ENCODE measurements at regions not wholly inside any gene's neighbourhood (a gene's known extent, or its start where the extent isn't known, plus 50 kb on each side); places are given as distances from the start of the nearest gene placed in this dataset.

GRCh38 chr6:118761645-118762044 lies 110.3 kb upstream of the CEP85L start:
- DNase-seq: no peak

- no peak for DNase-seq
These were observed 107.6 kb upstream of the CEP85L start for GRCh38 chr6:118758946-118759345.

DNA sequence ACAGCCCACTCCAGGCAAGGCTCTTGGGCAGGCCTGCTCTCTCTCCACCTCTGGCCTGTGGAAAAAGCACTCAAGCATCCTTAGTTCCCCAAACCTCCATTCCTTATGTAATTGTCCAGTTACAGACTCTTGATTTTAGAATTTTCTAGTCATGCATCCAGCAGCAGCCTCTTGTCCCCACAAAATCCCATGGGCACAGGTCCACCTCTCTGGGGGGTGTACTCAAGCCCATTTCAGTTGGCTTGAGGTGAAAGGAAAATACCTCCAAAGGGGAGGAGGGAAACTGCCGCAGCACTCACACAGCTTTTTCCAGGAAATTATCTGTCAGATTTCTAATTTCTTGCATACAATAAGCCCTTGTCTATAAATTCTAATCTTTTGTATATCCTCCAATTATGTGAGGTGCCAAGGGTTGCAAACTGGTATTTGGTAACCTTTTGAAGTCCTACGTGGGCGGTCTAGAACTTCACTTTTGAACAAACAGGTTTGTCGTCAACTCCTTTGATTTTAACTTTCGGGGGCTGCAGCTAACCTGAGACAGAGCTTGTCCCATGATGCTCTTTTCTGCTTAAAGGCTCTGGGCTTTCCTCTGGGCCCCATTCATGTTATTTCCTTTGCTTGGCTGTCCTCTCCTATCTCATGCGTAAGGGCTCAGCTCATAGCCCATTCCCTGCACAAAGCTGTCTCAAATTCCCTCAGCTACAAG lies 104.7 kb upstream of the CEP85L start:
- no peak for DNase-seq

- DNase-seq: no peak
These were observed 101.4 kb upstream of the CEP85L start for GRCh38 chr6:118752803-118753202.

GRCh38 chr6:118751072-118751471 lies 99.7 kb upstream of the CEP85L start:
- no peak for DNase-seq

DNA sequence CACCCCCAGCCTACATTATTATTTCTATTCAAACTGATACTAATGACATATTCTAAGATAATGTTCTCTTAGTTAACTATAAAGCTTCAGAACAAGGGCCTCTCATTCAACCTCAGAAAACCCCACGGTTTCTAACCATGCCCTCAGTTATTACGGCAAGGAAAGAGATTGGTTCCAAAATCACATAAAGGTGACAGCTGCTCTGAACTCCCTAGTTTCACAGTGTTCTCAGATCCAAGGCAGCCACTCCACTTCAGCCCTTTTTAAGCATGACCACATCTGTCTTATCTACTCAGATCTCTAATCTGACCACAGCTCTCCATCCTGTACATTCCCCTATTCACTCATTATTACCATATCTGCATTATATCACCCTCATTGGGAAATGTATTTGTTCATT lies 98.8 kb upstream of the CEP85L start:
- DNase-seq: no peak

DNA sequence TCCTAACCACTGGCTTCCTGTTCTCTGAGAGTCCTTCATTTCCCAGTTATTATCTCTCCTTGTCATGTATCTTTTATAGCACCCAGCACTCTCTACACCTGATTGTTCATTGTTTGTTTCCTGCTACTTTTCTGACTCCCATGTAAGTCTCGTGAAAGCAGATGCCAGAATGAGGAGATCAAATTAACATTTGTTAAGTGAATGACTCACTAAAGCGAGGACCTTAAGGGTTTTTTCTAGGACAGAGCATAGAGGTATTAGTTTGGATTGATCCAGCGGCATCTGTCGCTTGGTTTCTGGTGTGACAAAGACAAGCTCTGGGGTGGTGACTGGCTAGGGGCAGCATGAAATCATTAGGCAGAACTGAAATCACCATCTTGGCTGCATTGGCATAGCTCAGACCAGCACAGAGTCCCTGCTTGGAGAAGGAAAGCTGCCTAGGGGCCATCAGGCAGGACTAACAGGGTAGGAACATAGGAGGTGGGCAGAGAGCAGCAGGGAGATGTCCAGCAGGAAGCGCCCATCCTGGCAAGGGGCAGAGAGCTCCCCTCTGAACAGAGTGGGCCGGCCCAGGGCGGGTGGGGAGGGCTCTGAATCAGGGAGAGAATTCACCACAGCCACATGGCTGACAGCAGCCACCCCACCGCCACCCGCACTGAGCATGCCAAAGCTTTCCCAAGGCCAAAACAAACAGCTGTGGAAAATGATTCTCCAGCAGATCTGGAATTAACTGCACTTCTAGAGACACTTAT lies 97.1 kb upstream of the CEP85L start:
- DNase-seq: no peak

- DNase-seq: no peak
These were observed 95.4 kb upstream of the CEP85L start for GRCh38 chr6:118746825-118747174.

DNA sequence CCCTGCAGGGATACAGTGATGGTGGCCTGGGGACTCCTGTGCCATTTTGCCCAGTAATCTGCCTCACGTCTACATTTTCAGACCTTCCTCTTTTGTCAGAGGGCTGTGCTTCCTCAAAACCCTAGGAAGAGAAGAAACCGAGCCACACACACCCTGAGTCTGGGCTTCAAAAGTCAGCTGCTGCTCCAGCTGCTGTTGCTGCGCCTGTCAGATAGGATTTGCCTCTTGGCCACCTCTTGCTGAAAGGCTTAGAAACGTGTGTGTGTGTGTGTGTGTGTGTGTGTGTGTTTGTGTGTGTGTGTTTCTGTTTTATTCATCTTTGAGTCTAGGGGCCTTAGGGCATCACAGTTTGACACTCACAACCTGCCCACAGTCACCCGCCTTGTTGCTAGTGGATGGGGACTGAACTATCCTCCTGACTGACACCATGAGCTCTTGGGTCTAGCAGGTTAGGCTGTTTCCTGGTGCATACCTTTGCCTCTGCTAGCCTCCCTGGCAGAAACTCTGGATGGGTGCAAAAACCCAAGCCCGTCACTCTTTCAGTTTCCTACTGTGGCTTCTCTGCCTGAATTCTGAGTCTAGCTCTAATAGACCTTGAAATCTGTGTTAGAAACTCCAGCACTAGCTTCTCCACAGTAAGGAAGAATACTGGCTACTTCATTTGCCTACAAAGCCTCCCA lies 94.9 kb upstream of the CEP85L start:
- DNase-seq: no peak

DNA sequence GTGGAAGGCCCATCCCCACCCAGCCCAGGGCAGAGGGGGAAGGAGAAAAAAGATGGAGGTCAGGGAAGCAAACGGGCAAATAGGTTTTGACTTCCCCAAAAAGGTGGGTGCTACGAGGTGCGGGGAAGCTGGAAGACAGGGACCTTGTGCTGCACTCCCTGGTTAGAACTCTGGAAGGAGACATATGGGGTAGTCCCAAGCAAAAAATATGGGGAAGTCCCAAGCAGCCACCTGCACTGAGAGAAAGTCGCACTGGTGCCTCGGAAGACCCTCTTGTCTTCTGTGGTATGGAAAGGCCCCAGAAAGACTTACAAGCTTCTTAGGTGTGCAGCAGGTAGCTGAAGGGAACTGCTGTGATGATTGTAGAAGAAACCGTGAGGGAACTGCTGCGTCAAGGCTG lies 93.8 kb upstream of the CEP85L start:
- no peak for DNase-seq

DNA sequence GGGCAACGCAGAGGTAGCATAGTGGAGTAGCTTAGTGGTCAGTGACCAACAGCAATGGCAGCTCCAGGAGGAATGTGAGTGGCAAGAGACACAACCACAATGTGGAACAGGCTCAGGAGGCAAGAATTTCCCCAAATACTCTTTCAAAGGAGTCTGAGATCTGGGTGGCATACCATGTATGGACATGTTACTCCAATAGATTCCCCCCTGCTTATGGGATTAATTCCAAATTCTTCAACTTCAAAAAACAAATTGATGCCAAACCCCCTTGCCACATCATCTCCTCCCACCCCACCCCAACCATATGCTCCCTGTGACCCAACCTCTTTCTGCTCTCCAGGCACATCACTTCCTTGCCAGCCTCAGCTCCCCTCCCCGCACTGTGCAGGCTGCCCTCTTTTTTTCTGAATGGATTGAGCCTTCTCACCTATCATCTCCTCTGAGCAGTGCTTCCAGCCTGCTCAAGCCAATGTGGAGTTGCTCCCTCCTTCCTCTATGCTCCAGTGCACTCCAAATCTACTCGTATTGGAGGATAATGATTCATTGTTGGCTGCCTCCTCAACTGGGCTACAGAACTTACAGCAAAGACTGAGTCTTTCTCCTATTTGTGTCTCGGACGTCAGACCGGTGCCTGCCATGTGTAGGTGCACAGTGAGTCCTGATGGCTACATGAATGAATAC lies 93.0 kb upstream of the CEP85L start:
- DNase-seq: no peak

GRCh38 chr6:118743746-118744145 lies 92.4 kb upstream of the CEP85L start:
- DNase-seq: no peak

DNA sequence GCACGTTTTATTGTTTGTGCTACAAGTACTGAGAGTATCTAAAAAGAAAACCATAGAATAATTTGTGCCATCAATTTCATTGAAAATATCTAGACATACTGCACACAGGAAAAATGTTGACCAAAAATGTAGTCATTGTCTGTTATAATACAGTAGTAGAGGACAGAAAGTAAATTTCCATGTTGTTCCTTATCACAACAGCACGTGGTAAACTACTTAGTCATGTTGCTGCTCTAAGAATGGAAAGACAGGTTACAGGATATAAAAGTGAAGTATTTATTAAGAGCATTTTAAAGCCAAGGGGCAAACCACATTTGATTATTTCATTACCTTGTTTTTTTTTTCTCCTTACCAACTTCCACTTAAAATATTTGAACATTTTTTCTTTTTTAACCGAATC lies 89.0 kb upstream of the CEP85L start:
- DNase-seq: no peak

GRCh38 chr6:118739696-118740353 lies 88.4 kb upstream of the CEP85L start:
- no peak for DNase-seq

DNA sequence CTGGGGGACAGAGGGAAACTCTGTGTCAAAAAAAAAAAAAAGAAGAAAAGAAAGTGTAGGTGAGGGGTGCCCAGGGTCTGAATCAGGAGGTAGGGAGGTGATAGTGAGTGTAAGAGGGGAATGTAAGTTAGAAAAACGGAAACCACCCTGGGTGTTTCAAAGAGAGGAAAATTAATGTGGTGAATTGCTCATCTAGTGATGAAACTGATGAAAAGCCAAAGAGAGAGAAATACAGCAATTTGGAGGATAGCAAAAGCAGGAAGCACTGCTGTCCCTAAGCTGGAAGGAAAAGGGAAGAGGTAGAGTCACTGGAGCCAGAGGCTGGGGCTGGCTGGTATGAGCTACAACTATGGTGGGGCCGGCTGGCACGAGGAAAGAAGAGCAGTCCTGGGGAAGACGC lies 85.0 kb upstream of the CEP85L start:
- DNase-seq: no peak

- DNase-seq: no peak
These were observed 83.9 kb upstream of the CEP85L start for GRCh38 chr6:118735320-118735719.

GRCh38 chr6:118725944-118726343 lies 74.6 kb upstream of the CEP85L start:
- peak; percentile 87 for DNase-seq

DNA sequence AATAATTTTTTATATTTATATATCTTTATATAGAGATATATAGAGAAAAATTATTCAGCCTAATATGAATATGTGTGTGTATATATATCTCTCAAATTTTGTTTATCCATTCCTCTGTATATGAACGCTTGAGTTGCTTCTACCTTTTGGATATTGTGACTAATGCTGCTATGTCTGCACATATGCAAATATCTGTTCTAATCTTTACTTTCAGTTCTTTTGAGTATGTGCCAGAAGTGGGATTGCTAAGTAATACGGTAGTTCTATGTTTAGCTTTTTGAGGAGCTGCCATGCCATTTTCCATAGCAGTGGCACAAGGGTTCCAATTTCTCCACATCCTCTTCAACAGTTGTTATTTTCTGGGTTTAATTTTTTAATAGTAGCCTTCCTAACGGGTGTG lies 72.8 kb upstream of the CEP85L start:
- DNase-seq: no peak

- DNase-seq: no peak
These were observed 71.7 kb upstream of the CEP85L start for GRCh38 chr6:118722829-118723813.

DNA sequence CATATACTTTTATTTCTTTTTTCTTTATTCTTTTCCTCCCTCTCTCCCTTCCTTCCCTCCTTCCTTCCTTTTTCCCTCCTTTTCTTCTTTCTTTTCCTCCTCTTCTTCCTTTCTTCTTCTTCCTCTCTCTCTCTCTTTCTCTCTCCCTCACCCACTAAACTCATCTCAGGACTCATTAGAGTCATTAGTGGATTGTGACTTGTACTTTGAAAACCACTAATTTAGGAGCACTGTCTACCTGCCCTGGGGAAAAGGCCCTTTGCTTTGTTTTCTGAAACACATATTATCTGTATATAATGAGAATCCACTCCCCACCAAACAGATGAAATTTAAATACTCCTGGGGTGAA lies 68.7 kb upstream of the CEP85L start:
- DNase-seq: no peak

- DNase-seq: no peak
These were observed 68.1 kb upstream of the CEP85L start for GRCh38 chr6:118719351-118720124.
